ENCODE measurements at regions not wholly inside any gene's neighbourhood (a gene's known extent, or its start where the extent isn't known, plus 50 kb on each side); places are given as distances from the start of the nearest gene placed in this dataset.

DNA sequence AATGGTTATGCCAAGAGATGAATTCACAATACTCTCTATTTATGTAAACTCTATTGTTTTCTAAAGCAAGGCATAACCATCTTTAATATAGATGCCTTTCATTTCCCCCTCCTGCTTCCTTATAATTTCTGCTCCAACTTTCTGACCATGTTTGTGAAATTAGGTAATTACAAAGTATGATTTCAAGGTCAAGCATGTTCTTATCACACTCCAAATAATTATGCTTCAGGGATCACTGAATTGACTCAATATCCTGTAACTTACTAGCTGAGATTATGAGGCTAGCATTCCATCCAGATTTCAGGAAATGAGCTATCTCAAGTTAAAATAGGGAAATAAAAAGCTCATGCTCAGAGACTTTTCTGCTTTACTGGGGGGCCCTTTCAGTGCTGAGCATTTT, 655.9 kb upstream of the IGFBP3 start:
- DNase-seq (ENCODE audit: low read depth) = peak; percentile 44

DNA sequence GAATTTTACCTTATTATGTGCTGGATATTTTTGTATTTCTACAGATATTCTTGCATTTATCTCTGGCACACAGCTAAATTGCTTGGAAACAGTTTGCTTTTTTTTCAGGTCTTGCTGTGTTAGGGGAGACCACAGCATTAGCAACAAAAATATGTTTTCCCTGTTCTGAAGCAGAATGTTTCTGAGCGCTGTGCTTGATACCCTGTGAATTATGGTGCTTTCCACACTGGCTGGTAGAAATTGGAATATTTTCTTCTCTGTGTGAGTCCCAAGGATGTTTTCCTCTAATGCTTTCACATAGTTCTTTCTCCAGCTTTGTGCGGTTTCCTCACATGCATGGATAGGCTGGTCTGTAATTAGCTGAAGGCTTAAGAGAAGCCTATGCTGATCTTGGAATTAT, 651.6 kb upstream of the IGFBP3 start:
- no peak for DNase-seq (ENCODE audit: low read depth)

DNA sequence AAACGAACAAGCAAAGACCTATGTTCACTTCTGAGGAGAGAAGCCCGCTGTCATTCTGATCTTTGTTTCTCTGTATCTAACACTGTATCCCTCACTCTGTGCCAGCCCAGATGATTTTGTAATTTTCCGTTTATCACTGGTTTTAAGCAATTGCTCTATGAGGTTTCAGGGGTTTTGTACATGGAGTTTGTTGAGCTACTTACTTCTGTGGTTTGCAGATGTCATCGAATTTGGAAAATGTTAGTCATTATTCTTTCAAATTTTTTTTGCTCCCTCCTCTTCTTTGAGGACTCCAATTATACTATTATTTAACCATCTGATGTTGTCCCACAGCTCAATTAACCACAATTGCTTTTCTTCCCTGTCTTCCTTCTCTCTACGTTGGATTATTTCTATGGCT, 650.9 kb upstream of the IGFBP3 start:
- DNase-seq (ENCODE audit: low read depth) = no peak

DNA sequence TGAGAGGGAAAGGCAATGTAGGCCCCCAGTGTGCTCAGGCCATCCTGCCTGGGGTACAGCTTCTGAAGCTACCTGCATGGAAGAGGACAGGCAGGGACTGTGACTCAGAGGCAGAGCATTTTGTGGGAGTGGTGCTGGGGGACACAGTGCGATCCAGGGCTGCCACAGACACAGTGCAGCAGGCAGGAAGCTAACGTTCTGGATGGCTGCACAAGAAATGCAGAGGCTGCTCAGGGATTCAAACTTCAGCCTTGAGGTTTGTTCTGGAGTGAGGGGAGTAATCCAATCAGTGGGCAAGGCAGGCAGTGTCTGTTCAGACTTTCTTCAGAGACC, 648.0 kb upstream of the IGFBP3 start:
- peak; percentile 38 for DNase-seq (ENCODE audit: low read depth)

DNA sequence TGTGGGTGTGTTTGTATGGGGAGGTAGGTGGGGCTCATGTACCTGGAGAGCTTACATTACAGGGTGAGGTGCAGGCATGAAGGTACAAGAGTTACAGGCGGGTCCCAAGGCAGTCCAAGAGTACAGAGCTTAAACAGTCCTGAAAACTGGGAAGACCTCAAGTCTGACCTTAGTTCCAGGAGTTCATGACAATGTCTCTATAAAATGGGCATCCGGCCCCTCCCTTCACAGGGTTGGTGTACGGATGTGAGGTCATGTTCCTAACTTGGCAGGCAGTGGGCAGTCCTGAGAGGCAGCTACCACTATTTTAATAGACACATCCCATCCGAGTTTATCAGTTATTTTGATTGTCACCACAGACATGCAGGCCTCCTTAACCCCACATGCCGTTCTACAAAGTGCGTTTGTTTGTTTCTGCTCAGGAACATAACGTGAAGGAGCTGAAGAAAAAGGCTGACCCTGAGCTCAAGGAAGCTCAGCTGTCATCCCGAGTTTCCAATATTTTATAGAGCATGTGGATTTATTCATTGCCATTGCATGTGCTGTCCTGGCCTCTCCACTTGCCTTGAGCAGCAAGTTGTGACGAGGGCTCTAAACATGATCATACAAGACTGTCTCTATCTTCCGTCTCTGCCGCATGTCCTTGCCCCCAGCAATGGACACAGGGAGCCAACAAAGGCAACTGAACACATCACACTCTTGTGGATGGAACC, 647.5 kb upstream of the IGFBP3 start:
- DNase-seq (ENCODE audit: low read depth) = no peak

DNA sequence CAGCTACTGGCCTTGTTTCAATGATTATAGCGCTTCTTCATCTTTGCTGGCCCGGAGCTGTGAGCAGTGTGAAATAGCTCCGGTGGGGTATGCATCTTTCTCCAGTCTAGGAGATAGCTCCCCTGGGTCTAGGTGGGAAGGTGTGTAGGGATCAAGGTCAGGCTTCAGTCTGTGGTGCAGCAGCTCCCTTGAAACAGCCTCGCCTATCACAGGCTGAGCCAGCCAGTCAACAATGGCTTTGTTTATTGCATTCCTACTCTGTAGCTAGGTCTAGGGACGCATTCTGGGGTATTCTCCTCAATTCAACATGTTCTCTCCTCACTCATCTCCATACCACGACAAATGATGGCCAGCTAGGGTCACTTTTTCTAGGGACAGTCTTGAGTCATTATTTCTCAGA, 646.8 kb upstream of the IGFBP3 start:
- DNase-seq (ENCODE audit: low read depth) = no peak

DNA sequence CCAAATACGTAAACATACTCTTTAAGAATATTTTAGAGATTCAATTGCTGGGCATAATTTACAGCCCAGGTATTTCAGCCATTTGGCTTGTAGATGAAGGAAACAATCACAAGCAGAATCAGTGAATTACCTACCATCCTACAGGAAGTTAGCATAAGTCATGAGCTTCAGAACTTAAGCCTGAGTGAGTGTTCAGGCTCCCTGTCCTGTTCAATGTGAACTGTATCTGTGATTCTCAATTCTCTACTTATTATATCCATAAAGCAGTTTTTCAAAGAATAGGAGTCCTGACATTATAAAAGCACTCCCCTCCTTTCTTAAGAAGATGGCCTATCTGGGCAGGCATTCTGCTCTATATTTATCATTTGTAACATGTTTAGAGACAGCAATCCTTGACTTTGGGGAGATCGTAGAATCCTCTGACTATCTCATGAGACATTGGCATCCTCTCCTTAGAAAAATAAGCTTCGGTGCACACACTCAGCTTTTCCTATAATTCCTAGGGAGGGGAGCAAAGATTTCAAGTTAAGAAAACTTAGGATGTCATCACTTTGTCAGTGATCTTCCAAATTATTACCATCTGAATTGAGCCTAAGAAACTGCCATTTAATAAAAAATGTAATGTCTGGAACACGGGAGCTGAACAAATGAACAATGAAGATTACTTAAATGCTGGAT, 645.2 kb upstream of the IGFBP3 start:
- DNase-seq (ENCODE audit: low read depth) = peak; percentile 17

DNA sequence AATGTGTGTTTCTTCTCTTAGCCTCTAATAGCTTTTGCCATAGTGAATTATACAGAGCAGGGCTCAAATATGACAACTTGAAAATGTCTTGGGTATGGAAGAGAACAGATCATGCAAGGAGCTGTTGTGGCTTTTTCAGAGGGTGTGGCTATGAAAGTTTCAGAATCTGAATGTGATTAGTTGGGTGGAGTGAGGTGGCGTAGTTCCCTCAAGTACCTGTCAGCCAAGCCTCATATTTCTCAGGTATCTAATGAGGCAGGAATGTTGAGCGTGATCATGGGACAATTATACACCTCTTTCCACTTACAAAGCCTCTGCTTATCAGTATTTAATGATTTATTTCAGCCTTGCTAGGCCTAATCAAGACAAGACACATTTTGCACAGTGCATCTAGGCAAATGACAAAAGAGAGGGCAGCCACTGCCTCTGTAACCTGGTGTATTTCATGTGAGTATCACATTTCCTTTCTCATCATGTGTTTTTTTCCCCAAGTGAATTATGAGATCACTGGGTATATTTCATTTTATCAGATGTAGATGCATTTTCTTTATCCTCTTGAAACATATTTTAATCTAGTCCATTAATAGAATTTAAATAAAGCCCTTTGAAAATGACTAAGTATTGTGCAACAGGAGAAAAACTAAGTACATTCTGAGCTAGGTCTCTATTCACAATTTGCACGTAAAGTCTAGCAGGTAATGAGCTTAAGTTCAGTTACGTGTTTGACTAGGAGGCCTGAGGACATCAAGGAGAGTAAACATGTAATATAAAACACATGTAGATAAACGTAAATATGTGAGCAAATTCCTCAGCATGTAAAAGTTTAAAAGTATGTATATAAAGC, 644.4 kb upstream of the IGFBP3 start:
- DNase-seq (ENCODE audit: low read depth) = no peak

DNA sequence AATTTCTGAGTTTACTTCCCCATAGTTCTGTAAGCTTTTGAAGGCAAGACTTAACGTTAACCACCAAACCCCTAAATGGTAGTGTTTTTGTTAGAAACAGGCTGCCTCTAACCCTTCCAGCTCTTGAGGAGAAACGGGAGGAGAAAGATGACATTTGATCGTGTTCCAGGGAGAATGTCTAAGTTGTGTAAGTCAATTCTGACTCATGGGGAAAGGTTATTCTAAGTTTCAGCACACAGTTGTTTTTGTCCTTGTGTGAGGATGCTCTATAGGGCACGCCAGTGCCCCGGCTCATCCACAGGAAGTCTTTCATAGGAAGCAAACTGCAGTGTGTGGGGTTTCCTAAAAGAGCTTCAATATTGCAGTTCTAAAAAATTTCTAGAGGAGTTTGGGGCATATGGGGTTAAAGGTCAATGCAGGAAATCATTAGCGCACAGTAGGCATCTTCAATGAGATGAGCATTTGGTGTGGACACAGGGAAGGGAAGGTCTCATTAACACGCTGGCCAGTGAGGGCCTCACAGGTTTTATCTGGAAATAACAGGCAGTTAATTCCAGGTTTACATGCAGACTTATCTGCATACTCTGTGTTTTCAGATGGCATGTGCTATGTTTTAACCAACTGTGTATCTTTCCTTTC, 638.2 kb upstream of the IGFBP3 start:
- peak; percentile 75 for DNase-seq (ENCODE audit: low read depth)

DNA sequence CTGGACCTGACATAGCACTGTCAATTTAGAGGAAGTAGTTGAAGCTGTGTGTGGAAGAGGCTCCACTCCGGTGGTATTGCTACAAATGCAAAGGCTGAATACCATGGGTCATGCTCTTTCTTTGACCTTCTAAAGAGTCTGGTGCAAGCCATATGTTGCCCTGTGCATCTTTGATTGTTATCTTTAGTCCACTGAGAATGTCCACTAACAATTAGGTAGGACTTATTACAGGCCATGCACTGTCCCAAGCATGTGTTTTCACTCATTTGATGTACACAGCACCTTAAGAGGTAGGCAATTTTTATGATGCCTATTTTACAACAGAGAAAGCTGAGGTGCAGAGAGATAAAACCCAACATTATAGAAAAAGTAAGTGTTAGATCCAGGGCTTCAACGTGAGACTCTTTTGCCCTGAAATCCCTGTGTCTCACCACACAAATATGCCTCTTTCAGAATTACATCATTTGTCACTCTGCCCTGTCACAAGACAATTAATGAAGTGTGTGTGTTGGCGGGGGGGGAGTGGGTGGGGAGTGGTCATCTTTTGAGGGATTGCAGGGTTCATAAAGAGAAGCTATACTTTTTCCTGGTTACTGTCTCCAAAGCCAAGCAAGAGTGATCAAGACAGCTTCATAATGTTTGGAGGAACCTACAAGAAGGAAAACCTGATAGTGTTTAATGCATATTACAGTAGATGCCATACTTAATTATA, 637.6 kb upstream of the IGFBP3 start:
- peak; percentile 61 for DNase-seq (ENCODE audit: low read depth)

DNA sequence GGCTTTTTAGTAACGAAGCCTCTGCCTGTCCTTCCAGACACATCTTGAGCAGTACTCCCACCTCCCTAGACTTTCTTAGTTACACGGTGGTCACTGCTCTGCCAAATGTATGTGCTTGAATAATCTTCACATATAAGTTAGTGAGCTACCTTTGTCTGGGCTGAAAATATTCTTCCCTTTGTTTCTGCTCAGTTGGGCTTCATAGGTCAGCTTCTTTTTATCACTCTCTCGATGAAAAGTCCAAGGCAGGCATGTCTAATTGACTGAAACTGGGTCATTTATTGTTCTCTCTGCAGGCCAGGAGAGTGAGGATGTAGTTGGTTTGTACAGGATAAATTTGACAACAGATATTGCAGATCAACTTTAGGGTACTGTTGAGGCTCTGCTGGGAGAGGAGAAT, 636.7 kb upstream of the IGFBP3 start:
- DNase-seq (ENCODE audit: low read depth) = no peak

DNA sequence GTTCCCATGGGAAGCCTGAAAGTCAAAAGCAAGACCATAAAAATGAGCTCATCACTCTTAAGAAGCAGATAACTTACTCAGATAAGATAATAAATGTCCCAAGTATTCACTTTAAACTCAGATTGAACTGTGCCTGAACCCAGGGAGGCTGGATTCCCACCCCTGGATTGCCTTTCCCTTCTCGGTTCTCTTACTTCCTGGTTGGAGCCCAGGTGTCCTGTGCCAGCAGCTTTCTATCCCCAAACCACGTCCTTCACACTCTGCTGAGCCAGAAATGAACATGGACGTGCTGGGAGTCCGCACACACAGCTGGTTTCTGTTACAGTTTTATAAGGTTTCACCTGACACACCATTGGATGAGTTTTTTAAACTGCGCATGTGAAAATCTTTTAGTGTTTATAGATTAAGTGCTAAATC, 636.2 kb upstream of the IGFBP3 start:
- no peak for DNase-seq (ENCODE audit: low read depth)

DNA sequence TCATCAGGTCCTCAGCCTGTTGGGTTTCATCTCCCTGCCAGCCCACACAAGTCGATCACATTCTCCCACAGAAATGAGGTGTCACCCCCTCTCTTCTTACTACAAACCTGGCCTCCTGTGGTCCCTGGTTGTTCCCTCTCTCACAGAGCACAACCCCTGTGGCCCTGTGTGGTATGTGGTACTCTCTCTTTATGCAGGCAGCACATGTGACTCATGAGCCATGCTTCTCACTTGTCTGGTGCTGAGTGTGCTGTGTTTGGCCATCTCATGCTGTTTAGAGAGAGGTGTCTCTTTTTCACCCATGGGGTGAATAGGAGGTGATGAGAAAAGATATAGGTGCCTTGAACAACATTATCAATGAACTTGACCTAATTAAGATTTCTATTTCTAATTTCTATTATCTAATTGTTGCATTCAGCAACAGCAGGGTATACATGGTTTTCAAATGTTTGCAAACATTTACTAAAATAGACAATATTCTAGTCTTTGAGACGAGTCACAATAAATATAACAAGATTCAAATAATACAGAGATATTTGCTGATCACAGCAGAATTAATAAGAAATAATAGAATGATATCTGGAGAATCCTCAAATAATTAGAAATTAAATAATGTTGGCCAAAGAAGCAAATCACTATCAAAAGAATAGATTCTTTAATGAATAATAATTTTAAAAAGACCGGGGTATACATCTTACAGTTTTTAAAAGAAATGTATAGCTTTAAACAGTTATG, 633.8 kb upstream of the IGFBP3 start:
- DNase-seq (ENCODE audit: low read depth) = peak; percentile 68

DNA sequence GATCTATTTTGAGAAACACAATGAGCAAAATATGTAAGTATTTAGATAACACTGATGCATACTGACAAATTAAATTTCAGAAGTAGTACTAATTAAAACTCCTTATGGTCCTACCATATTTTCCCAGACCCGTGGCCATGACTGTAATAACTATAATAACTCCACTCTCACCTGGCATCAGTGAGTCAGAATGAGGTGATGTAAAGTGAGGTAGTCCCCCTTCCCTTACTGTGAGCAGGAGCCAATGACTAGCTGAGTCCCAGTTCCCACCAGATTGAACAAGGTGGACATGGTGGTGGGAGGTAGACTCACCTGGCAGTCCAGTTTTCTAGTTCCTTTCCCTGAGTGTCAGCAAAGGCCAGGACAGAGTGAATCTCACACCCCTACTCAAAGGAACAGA, 630.5 kb upstream of the IGFBP3 start:
- DNase-seq (ENCODE audit: low read depth) = no peak

DNA sequence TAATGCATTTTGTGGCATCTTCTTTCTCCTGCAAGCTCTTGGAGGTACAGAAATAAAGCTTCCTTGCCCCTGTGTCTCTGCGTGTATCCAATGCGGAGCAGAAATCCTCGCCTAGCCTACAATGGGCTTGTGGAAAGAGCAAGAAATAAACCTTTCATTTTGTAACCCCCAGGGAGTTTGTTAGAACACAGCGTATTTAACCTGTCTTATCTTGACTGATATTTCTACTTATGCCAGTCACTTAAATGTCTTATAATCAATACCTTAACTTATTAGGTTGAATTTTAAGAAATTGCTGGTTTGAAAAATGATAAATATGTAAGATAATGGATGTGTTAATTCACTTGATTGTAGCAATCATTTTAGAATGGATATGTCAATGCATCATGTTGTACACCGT, 629.8 kb upstream of the IGFBP3 start:
- DNase-seq (ENCODE audit: low read depth) = no peak

DNA sequence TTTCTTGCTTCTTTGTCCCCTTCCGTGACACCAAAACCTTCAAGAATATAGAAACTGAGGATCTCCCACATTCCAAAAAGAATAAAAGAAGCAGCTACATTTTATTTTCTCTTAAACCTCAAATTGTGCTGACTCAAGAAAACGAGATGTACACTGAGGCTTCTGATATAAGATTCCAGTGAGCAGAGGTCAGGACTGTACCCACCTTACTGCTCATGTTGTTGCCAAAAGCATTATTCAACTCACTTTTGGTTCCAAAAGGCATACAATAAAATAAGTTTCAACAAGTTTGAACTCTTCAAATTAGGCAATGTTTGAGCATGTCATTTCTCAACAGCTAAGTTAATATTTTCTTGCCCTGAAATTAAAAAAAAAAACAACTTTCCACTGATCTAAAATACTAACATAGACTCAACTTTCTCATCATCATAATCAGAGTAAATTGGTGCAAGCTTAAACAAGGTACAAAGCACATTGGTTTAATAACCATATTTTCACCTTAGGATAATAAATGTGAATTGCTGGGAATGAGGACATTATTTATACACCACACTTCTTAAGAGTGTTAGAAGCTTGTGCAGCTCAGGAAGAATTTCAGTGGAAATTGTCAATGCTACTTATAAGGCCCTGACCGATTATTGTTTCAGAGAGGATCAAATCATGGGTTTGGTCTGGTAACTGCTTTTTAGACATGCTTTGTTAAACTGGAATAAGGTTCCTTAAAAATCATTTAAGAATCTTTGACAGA, 629.0 kb upstream of the IGFBP3 start:
- no peak for DNase-seq (ENCODE audit: low read depth)

DNA sequence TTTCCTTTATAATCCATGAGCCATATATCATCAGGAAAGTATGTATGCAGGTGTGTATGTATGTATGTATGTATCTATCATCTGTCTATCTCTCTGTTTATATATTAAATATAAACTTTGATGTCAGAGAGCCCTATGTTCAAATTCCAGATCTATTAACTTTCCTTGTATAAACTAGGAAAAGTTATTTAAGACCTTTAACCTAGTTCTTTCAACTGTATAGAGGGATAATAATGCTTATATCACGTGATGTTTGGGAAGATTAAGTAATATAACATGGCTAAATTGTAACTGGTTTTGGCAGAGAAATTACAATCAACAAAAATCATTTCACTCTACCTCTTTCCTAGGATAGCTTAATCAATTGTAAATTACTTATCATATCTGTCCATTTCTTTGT, 628.3 kb upstream of the IGFBP3 start:
- DNase-seq (ENCODE audit: low read depth) = no peak

DNA sequence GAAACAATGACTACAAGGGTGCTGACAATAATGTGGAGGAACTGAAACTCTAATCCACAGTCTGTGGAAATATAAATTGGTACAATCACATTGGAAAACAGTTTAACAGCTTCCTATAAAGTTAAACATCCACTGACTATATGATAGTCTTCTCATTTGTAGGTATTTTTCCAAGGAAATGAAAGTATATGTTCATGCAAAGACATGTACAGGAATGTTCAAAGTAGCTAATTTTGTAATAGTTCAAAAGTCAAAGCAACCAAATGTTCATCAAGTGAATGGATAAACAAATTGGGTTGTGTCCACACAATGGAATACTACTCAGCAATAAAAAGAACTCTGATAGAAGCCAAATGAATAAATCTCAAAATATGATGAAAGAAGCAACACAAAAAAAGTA, 626.0 kb upstream of the IGFBP3 start:
- no peak for DNase-seq (ENCODE audit: low read depth)

DNA sequence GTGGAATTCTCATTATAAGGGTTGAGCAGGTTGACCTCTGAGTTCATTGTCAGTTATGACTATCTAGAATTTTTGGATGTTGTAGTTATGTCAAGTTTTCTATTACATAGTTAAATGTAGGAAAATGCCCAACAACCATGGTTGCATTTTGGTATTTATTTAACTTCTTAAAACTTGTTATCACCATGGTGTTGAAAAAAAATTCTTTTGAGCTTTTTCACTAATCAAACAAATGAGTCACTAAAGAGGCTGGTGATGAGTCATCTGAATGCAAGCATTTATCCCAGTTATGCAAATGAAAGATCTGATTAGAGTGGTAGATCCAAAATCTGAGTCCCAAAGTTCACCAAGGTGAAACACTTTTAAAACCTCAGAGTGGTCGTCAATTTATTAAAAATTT, 624.7 kb upstream of the IGFBP3 start:
- peak; percentile 93 for DNase-seq (ENCODE audit: low read depth)

DNA sequence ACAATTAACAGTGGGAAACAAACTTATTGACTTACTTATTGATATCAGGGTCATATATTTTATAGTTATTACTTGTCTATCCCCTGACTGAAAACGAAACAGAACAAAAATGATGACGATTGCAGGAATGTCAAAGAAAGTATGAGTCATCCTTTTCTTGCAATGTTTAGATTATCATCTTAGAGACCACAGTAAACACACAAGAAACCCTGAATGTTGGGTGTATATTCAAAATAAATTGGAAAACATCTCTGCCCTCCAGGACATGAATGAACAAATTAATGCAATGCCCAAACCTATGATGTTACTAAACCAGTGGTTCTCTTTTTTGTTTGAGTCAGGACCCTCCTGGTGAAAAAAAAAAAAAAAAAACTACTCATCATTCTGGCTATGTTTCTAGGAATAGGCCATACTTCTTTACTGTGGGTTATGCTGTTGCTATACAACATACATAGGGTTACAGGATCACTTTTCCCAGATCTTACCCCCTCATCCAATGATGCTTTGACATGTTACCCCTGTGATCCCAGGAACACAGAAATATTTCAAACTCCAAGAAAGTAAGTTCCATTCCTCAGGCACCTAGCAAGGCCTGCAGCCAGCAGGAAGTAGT, 623.4 kb upstream of the IGFBP3 start:
- DNase-seq (ENCODE audit: low read depth) = peak; percentile 93
